Activated naive CD4-positive, alpha-beta T cell treated with anti-CD3 and anti-CD28 coated beads, Interleukin-2, amount 50 U/mL, for 24 hours (primary cell): ENCODE measurements at regions not wholly inside any gene's neighbourhood (a gene's known extent, or its start where the extent isn't known, plus 50 kb on each side); places are given as distances from the start of the nearest gene placed in this dataset.
A peak's percentile ranks its signal among the peaks of the same experiment; 100 is the strongest.

Experiments
- H3K27ac Mint-ChIP-seq: one replicate; pipeline ENCODE4 v1.8.0; 2021; ENCODE audit warnings: mild to moderate bottlenecking, mixed read lengths
- H3K27me3 Mint-ChIP-seq: one replicate; pipeline ENCODE4 v1.8.0; 2021; ENCODE audit warnings: mixed read lengths
- H3K36me3 Mint-ChIP-seq: one replicate; pipeline ENCODE4 v1.8.0; 2021; ENCODE audit warnings: mixed read lengths
- H3K4me1 Mint-ChIP-seq: one replicate; pipeline ENCODE4 v1.8.0; 2021; ENCODE audit warnings: mixed read lengths
- H3K4me3 Mint-ChIP-seq: one replicate; pipeline ENCODE4 v1.8.0; 2021; ENCODE audit warnings: mild to moderate bottlenecking, mixed read lengths
- H3K9me3 Mint-ChIP-seq: one replicate; pipeline ENCODE4 v1.8.0; 2021; ENCODE audit warnings: mixed read lengths

- Mint-ChIP-seq H3K36me3 (no peaks in the 10 kb centered on the region), H3K4me1 (no peaks in the 10 kb centered on the region), H3K27ac (no peak overlapping the region), H3K27me3 (no peaks in the 10 kb centered on the region), H3K4me3 (no peak overlapping the region), H3K9me3 (no peaks in the 10 kb centered on the region)
These were observed 239.2 kb upstream of the GSE1 start for GRCh38 chr16:85373741-85374570.

- H3K27ac Mint-ChIP-seq: no peak overlapping the region
These were observed 238.6 kb upstream of the GSE1 start for GRCh38 chr16:85374571-85374872.

GRCh38 chr16:85375282-85375681, 237.8 kb upstream of the GSE1 start:
- no peaks in the 10 kb centered on the region for H3K36me3 Mint-ChIP-seq
- H3K4me3 Mint-ChIP-seq: no peak overlapping the region
- no peak overlapping the region for H3K27ac Mint-ChIP-seq
- H3K4me1 Mint-ChIP-seq: no peaks in the 10 kb centered on the region
- H3K9me3 Mint-ChIP-seq: no peaks in the 10 kb centered on the region
- no peaks in the 10 kb centered on the region for H3K27me3 Mint-ChIP-seq

More at GRCh38 chr16:85374571-85374872, 238.6 kb upstream of the GSE1 start:
- no peak overlapping the region for H3K4me3 Mint-ChIP-seq
- H3K27me3 Mint-ChIP-seq: no peaks in the 10 kb centered on the region
- H3K36me3 Mint-ChIP-seq: no peaks in the 10 kb centered on the region
- no peaks in the 10 kb centered on the region for H3K9me3 Mint-ChIP-seq
- H3K4me1 Mint-ChIP-seq: no peaks in the 10 kb centered on the region

GRCh38 chr16:85376292-85377095, 236.6 kb upstream of the GSE1 start:
- no peak overlapping the region for H3K27ac Mint-ChIP-seq
- H3K4me3 Mint-ChIP-seq: no peak overlapping the region
- H3K9me3 Mint-ChIP-seq: no peaks in the 10 kb centered on the region
- no peaks in the 10 kb centered on the region for H3K4me1 Mint-ChIP-seq
- no peaks in the 10 kb centered on the region for H3K36me3 Mint-ChIP-seq
- H3K27me3 Mint-ChIP-seq: peaks cover 4% of the 10 kb centered on the region

- H3K36me3 Mint-ChIP-seq: no peaks in the 10 kb centered on the region
- H3K4me3 Mint-ChIP-seq: no peak overlapping the region
- H3K27ac Mint-ChIP-seq: no peak overlapping the region
- H3K9me3 Mint-ChIP-seq: no peaks in the 10 kb centered on the region
- H3K4me1 Mint-ChIP-seq: no peaks in the 10 kb centered on the region
- peaks cover 4% of the 10 kb centered on the region for H3K27me3 Mint-ChIP-seq
These were observed 235.6 kb upstream of the GSE1 start for GRCh38 chr16:85377388-85378144.

- Mint-ChIP-seq H3K4me3 (no peak overlapping the region), H3K36me3 (no peaks in the 10 kb centered on the region), H3K4me1 (no peaks in the 10 kb centered on the region), H3K9me3 (no peaks in the 10 kb centered on the region), H3K27me3 (peaks cover 4% of the 10 kb centered on the region), H3K27ac (no peak overlapping the region)
These were observed 234.7 kb upstream of the GSE1 start for GRCh38 chr16:85378145-85379040.

- Mint-ChIP-seq H3K4me3 (no peak overlapping the region), H3K27me3 (peaks cover 4% of the 10 kb centered on the region), H3K36me3 (no peaks in the 10 kb centered on the region), H3K27ac (no peak overlapping the region), H3K9me3 (no peaks in the 10 kb centered on the region), H3K4me1 (no peaks in the 10 kb centered on the region)
These were observed 233.8 kb upstream of the GSE1 start for GRCh38 chr16:85379041-85380001.

- Mint-ChIP-seq H3K27me3 (peaks cover 4% of the 10 kb centered on the region), H3K36me3 (no peaks in the 10 kb centered on the region), H3K27ac (no peak overlapping the region), H3K9me3 (no peaks in the 10 kb centered on the region), H3K4me3 (no peak overlapping the region), H3K4me1 (no peaks in the 10 kb centered on the region)
These were observed 233.1 kb upstream of the GSE1 start for GRCh38 chr16:85380002-85380395.

- Mint-ChIP-seq H3K4me3 (no peak overlapping the region), H3K4me1 (no peaks in the 10 kb centered on the region), H3K27ac (peak overlapping the region; percentile 35), H3K9me3 (no peaks in the 10 kb centered on the region), H3K36me3 (no peaks in the 10 kb centered on the region), H3K27me3 (peaks cover 4% of the 10 kb centered on the region)
These were observed 232.0 kb upstream of the GSE1 start for GRCh38 chr16:85380905-85381737.

GRCh38 chr16:85381738-85382592, 231.2 kb upstream of the GSE1 start:
- Mint-ChIP-seq H3K4me3 (no peak overlapping the region), H3K36me3 (no peaks in the 10 kb centered on the region), H3K4me1 (no peaks in the 10 kb centered on the region), H3K27me3 (peaks cover 4% of the 10 kb centered on the region), H3K27ac (no peak overlapping the region), H3K9me3 (no peaks in the 10 kb centered on the region)

GRCh38 chr16:85382717-85383118, 230.4 kb upstream of the GSE1 start:
- H3K27me3 Mint-ChIP-seq: peaks cover 5% of the 10 kb centered on the region
- H3K4me1 Mint-ChIP-seq: no peaks in the 10 kb centered on the region
- no peaks in the 10 kb centered on the region for H3K9me3 Mint-ChIP-seq
- no peak overlapping the region for H3K27ac Mint-ChIP-seq
- H3K36me3 Mint-ChIP-seq: no peaks in the 10 kb centered on the region
- no peak overlapping the region for H3K4me3 Mint-ChIP-seq

GRCh38 chr16:85383836-85384832, 229.0 kb upstream of the GSE1 start:
- no peak overlapping the region for H3K4me3 Mint-ChIP-seq
- no peaks in the 10 kb centered on the region for H3K4me1 Mint-ChIP-seq
- no peak overlapping the region for H3K27ac Mint-ChIP-seq
- H3K36me3 Mint-ChIP-seq: no peaks in the 10 kb centered on the region
- H3K27me3 Mint-ChIP-seq: peaks cover 5% of the 10 kb centered on the region
- no peaks in the 10 kb centered on the region for H3K9me3 Mint-ChIP-seq
